Embryonic facial prominence (tissue), 1 donor: ENCODE measurements at regions not wholly inside any gene's neighbourhood (a gene's known extent, or its start where the extent isn't known, plus 50 kb on each side); places are given as distances from the start of the nearest gene placed in this dataset.

Experiments
- DNase-seq: peaks from one replicate; pipeline ENCODE4 v3.0.0-alpha.2; 2016; ENCODE audit errors: extremely low spot score

- no peak for DNase-seq
Measured at GRCh38 chr1:173128742-173129141, 78.0 kb upstream of the TNFSF18 start.

- no peak for DNase-seq
Measured at GRCh38 chr1:173127369-173128307, 76.9 kb upstream of the TNFSF18 start.

DNA sequence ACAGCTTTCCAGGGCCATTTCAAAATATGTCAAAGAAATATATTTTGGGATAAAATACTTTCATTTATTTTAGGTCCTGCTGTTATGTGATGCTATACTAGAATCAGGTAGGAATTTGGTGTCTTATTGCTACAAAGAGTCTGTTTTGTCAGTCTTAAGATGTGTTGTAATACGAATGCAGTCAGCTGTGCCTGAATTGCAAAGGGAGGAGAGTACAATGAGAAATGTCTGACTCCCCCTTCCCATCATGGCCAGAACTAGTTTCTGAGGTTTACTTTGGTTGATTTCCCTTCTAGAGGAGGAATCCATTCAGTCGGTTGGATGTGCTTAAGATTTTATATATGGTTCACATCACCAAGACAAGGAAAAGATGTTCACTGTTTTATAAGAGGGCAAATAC, 75.7 kb upstream of the TNFSF18 start:
- no peak for DNase-seq

DNA sequence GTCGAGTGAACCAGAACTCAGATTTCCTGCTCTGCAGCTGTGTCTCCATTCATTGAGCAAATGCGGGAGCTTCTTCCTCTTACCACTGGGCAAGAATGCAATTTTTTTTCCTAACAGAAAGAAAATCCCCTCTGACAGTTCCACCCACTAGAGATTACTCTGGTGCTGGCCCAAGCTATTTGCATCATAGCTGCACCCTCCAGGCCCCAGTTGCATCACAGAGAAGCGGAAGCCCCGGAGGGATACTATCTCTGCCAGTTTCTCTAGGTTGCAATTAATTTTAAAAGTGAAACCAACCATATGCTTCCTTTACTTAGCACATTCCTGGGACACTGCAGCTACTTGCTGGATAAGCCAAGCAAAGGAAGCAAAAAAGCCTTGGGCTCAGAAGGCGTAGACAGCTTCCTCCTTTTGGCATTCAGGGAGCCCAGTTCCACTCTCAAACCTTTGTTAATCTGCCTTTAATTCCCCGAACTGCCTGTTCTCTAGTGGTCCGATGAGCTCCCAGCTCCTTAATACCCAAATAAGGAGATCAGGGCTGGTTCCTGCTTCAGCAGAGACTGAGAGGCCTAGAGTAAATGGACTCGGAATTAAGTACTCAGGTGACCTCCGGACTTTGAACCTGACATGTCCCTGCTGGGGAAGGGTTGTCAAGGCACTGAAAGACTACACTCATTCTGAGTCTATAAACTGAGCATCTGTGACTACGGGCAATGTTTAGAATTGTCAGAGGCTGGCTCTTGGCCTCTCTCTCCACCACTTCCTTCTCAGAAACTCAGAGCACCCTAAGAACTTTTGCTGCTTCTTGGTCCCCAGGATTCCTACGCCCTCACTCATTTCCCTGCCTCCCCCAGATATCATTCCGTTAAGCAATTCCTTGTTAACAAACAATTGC, 72.5 kb upstream of the TNFSF18 start:
- DNase-seq = peak; percentile 19

- DNase-seq = no peak
Measured at GRCh38 chr1:173122344-173122935, 71.7 kb upstream of the TNFSF18 start.

GRCh38 chr1:173118404-173118803, 67.7 kb upstream of the TNFSF18 start:
- DNase-seq = no peak

GRCh38 chr1:173117761-173118160, 67.0 kb upstream of the TNFSF18 start:
- DNase-seq = no peak

- DNase-seq = no peak
Measured at GRCh38 chr1:173117108-173117633, 66.4 kb upstream of the TNFSF18 start.

DNA sequence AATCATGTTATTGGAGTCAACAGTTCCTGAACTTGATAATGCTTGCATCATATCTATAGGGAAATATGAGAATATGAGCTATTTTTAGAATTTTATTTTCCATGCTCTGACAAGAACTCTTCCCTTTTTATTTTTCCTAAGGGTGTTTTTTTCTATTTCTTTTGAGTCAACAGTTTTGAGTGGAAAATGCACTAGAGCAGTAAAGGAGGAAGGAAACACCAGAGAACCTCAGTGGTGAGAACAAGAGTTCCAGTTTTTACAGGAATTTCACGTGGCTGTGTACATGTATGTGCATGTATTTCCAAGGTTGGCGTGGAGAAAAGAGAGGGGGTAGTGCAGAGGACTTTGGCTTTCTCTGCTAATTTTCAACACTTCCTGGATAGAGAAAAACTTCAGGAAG, 63.6 kb upstream of the TNFSF18 start:
- no peak for DNase-seq

GRCh38 chr1:173113015-173113741, 62.4 kb upstream of the TNFSF18 start:
- DNase-seq = no peak

- no peak for DNase-seq
Measured at GRCh38 chr1:173112129-173112528, 61.4 kb upstream of the TNFSF18 start.

DNA sequence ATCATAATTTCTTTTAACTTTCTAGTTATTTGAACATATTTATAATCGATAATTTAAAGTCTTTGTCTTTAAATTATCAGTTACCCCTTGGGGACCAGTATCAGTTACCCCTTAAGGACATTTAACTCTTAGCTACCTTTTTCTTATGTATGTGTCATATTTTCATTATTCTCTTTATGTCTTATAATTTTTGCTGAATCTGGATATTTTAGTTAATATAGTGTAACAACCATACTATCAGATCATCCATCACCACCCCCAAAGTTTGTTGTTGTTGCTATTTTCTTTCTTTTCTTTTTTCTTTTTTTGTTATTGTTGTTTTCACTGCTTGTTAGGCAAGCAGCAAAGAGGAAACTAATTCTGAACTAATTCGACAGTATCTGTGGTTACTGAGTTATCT, 57.0 kb upstream of the TNFSF18 start:
- DNase-seq = no peak

GRCh38 chr1:173103006-173103405, 52.3 kb upstream of the TNFSF18 start:
- DNase-seq = no peak

- DNase-seq = no peak
Measured at GRCh38 chr1:173101589-173101988, 50.8 kb upstream of the TNFSF18 start.

GRCh38 chr1:173100476-173101107, 49.9 kb upstream of the TNFSF18 start:
- DNase-seq = no peak
